PC-9 (cell line): ENCODE measurements at regions not wholly inside any gene's neighbourhood (a gene's known extent, or its start where the extent isn't known, plus 50 kb on each side); places are given as distances from the start of the nearest gene placed in this dataset.

Experiments used
- BruUV-seq: library from RNA; stranded (reverse); fragments of 400-500 nt; replicated peaks from 2 replicates; lab custom pipeline; 2021; lab: Mats Ljungman, UMichigan
- CTCF ChIA-PET: fragments of 300-600 bp; sonication (Branson Sonifier 250); formaldehyde crosslinking; loops from one replicate; lab custom pipeline; 2022; ENCODE audit warnings: antibody characterized with exemption; lab: Charles Lee
- POLR2A ChIA-PET: fragments of 300-600 bp; sonication (Branson Sonifier 250); formaldehyde crosslinking; loops from one replicate; lab custom pipeline; 2022; ENCODE audit warnings: antibody characterized with exemption; ENCODE audit not compliant: unreplicated experiment; lab: Charles Lee
- DNase-seq, 2 experiments: peaks; one replicate each; pipeline versions ENCODE4 v3.0.0 to v3.0.0-alpha.2; 2015 to 2022; ENCODE audit warnings: mixed read lengths in 1 of 2
- H2AFZ ChIP-seq: fragments of 200-600 bp; sonication (generic); 2 replicates; pipeline ENCODE4 v1.8.1; 2017; ENCODE audit warnings: antibody characterized with exemption
- H3F3A ChIP-seq: fragments of 200-600 bp; sonication (generic); 2 replicates; pipeline ENCODE4 v1.8.1; 2017; ENCODE audit warnings: antibody characterized with exemption, mild to moderate bottlenecking, low read depth; ENCODE audit not compliant: insufficient read depth
- H3K27ac ChIP-seq: fragments of 200-600 bp; sonication (generic); 2 replicates; pipeline ENCODE4 v1.6.1; 2016; ENCODE audit warnings: mixed run types
- H3K27me3 ChIP-seq: fragments of 200-600 bp; sonication (generic); 2 replicates; pipeline ENCODE4 v1.6.1; 2016; ENCODE audit warnings: low read depth, mixed run types; ENCODE audit not compliant: insufficient read depth
- H3K36me3 ChIP-seq: fragments of 200-600 bp; sonication (generic); 2 replicates; pipeline ENCODE4 v1.6.1; 2016; ENCODE audit warnings: low read depth, mixed run types
- H3K4me1 ChIP-seq: fragments of 200-600 bp; sonication (generic); replicated peaks from 2 replicates; pipeline ENCODE4 v1.6.1; 2016; ENCODE audit warnings: mixed run types; ENCODE audit not compliant: insufficient read depth
- H3K4me2 ChIP-seq: fragments of 200-600 bp; sonication (generic); 2 replicates; pipeline ENCODE4 v1.6.1; 2017; ENCODE audit warnings: mixed run types
- H3K4me3 ChIP-seq: fragments of 200-600 bp; sonication (generic); 2 replicates; pipeline ENCODE4 v1.6.1; 2016; ENCODE audit warnings: mixed run types
- H3K79me2 ChIP-seq: fragments of 200-600 bp; sonication (generic); 2 replicates; pipeline ENCODE4 v1.6.1; 2017; ENCODE audit warnings: low read depth, mixed run types
- H3K9me2 ChIP-seq: fragments of 200-600 bp; sonication (generic); 2 replicates; pipeline ENCODE4 v1.8.1; 2017; ENCODE audit warnings: mild to moderate bottlenecking; ENCODE audit not compliant: insufficient read depth
- H3K9me3 ChIP-seq: fragments of 200-600 bp; sonication (generic); 2 replicates; pipeline ENCODE4 v1.8.1; 2016; ENCODE audit warnings: low read depth; ENCODE audit not compliant: insufficient read depth
- H4K20me1 ChIP-seq: fragments of 200-600 bp; sonication (generic); 2 replicates; pipeline ENCODE4 v1.8.1; 2017; ENCODE audit not compliant: insufficient read depth
- CTCF ChIP-seq: fragments of 200-600 bp; sonication (generic); conservative IDR thresholded peaks from 2 replicates; pipeline ENCODE4 v1.6.1; 2017; ENCODE audit warnings: mixed run types, antibody characterized with exemption, mild to moderate bottlenecking, moderate library complexity
- EZH2 ChIP-seq: fragments of 200-600 bp; sonication (generic); IDR thresholded peaks from 2 replicates; pipeline ENCODE4 v1.8.0; 2017; ENCODE audit warnings: antibody characterized with exemption, low read depth
- intact Hi-C: fragments of 100-400 bp; cut with micrococcal nuclease; formaldehyde crosslinking; loops from one replicate; pipeline ENCODE4 v1.10.0; 2022; ENCODE audit not compliant: unreplicated experiment

DNA sequence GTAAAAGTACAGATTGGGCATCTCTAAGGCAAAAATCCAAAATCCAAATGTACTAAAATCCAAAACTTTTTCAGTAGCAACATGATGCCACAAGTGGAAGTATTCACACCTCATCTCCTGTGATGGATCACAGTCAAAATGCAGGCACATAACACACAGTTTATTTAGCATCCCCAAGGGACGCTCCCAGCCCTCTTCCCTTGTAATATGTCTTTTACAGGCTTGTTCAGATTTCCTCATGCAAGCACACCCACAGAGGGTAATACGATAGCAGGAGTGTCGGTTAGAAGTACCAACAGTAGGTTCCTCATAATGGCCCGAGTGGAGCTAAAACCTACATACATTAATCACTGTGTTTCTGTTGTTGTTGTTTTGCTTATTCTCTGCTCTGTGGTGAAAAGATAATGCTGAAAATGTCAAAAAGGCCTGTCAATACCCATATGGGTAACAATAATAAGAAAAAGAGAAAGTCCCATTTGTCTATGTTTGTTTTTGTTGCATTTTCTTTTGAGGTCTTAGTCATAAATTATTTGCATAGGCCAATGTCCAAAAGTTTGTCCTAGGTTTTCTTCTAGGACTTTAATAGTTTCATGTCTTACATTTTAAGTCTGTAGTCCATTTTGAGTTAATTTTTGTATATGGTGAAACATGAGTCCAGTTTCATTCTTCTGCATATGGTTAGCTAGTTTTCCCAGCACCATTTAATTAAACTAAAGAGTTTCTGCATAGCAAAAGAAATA lies 133.1 kb downstream of the LRIG3 start:
- Histone ChIP-seq H3K79me2 (no peaks in the 10 kb centered on the region), H3F3A (no peaks in the 10 kb centered on the region), H3K4me3 (no peak overlapping the region), H3K9me2 (no peaks in the 10 kb centered on the region), H2AFZ (no peak overlapping the region), H3K4me1 (no peaks in the 10 kb centered on the region), H3K9me3 (no peaks in the 10 kb centered on the region), H3K27me3 (no peaks in the 10 kb centered on the region), H4K20me1 (no peaks in the 10 kb centered on the region), H3K36me3 (no peaks in the 10 kb centered on the region), H3K4me2 (no peak overlapping the region), H3K27ac (no peak overlapping the region)
- DNase-seq = no peak
- no peak for TF ChIP-seq CTCF
- TF ChIP-seq EZH2 = no peak
- ChIA-PET CTCF (no interaction called here), POLR2A (interaction anchor here (0.5 kb wide), 1 partner anchor 1521 kb away, joined by 10 read pairs; no protein-coding TSS in a partner anchor)
- BruUV-seq = no TSS peak
- intact Hi-C loops = no loop called here

- Histone ChIP-seq H3K27ac (no peak overlapping the region), H3F3A (no peaks in the 10 kb centered on the region), H3K36me3 (no peaks in the 10 kb centered on the region), H4K20me1 (no peaks in the 10 kb centered on the region), H3K4me1 (no peaks in the 10 kb centered on the region), H3K4me2 (no peak overlapping the region), H2AFZ (no peak overlapping the region), H3K9me3 (no peaks in the 10 kb centered on the region), H3K9me2 (no peaks in the 10 kb centered on the region; the same call in 1 of the 2 replicates), H3K4me3 (no peak overlapping the region), H3K79me2 (no peaks in the 10 kb centered on the region), H3K27me3 (no peaks in the 10 kb centered on the region)
- TF ChIP-seq CTCF (no peak), EZH2 (no peak)
- CTCF ChIA-PET = no interaction called here
- DNase-seq = no peak
- intact Hi-C loops = no loop called here
- POLR2A ChIA-PET = no interaction called here
- no TSS peak for BruUV-seq
Measured at GRCh38 chr12:58794859-58795258, 125.4 kb downstream of the LRIG3 start.

DNA sequence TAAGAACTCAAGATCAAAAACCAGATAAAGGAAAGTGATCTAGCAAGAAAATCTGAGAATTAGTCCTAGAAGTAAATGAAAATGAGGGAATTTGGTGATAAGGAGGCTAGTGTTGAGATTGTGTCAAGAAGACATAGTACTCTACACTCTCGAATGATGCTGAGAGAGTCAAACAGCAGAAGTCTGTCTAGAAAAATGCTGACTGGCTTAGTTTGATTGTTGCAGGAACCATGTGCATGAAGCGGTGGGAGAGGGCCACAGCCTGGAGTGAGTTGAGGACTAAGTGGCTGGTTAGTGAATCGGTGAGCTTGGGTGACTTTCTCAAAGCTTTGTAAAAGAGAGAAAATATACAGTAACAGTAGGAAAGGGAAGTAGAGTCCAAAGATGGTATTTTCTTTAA lies 124.5 kb downstream of the LRIG3 start:
- CTCF ChIA-PET = no interaction called here

More for the DNA sequence above, 124.5 kb downstream of the LRIG3 start:
- no peak for TF ChIP-seq EZH2
- no peak for TF ChIP-seq CTCF
- Histone ChIP-seq H3K9me2 (no peaks in the 10 kb centered on the region; the same call in 1 of the 2 replicates), H2AFZ (0 out of 2 replicates have a peak overlapping the region, but pooled peaks have one; percentile 27), H3K4me1 (no peaks in the 10 kb centered on the region), H3K79me2 (no peaks in the 10 kb centered on the region), H3K9me3 (no peaks in the 10 kb centered on the region), H3K27me3 (no peaks in the 10 kb centered on the region), H3K27ac (no peak overlapping the region), H4K20me1 (no peaks in the 10 kb centered on the region), H3K36me3 (no peaks in the 10 kb centered on the region), H3K4me2 (no peak overlapping the region), H3K4me3 (no peak overlapping the region), H3F3A (no peaks in the 10 kb centered on the region)
- POLR2A ChIA-PET = no interaction called here
- intact Hi-C loops = no loop called here
- no peak for DNase-seq
- BruUV-seq = no TSS peak
